Activated CD8-positive, alpha-beta memory T cell treated with anti-CD3 and anti-CD28 coated beads, Interleukin-2, amount 10 ng/mL, durations not matched to agents 7 days and 5 days (primary cell): ENCODE measurements at regions not wholly inside any gene's neighbourhood (a gene's known extent, or its start where the extent isn't known, plus 50 kb on each side); places are given as distances from the start of the nearest gene placed in this dataset.

Source experiments
- ATAC-seq: fragments of 150-1000 bp; cut with Tn5 transposase; one replicate; pipeline ENCODE4 v1.10.0; 2021; ENCODE audit warnings: moderate library complexity
- CTCF ChIA-PET: fragments of 350-600 bp; sonication (Branson Sonifier 250); formaldehyde crosslinking; loops from one replicate; lab custom pipeline; 2021; ENCODE audit warnings: antibody characterized with exemption; lab: Charles Lee
- DNase-seq: peaks from one replicate; pipeline ENCODE4 v3.0.0-alpha.2; 2020
- H3K27ac Mint-ChIP-seq: one replicate; pipeline ENCODE4 v1.8.0; 2021; ENCODE audit warnings: mild to moderate bottlenecking, mixed read lengths
- H3K27me3 Mint-ChIP-seq: one replicate; pipeline ENCODE4 v1.8.0; 2021; ENCODE audit warnings: mixed read lengths
- H3K36me3 Mint-ChIP-seq: one replicate; pipeline ENCODE4 v1.8.0; 2021; ENCODE audit warnings: mild to moderate bottlenecking, mixed read lengths
- H3K4me1 Mint-ChIP-seq: one replicate; pipeline ENCODE4 v1.8.0; 2021; ENCODE audit warnings: mixed read lengths
- H3K4me3 Mint-ChIP-seq: one replicate; pipeline ENCODE4 v1.8.0; 2021; ENCODE audit warnings: mild to moderate bottlenecking, moderate library complexity, mixed read lengths
- H3K9me3 Mint-ChIP-seq: one replicate; pipeline ENCODE4 v1.8.0; 2022; ENCODE audit warnings: low read depth, mixed read lengths

DNA sequence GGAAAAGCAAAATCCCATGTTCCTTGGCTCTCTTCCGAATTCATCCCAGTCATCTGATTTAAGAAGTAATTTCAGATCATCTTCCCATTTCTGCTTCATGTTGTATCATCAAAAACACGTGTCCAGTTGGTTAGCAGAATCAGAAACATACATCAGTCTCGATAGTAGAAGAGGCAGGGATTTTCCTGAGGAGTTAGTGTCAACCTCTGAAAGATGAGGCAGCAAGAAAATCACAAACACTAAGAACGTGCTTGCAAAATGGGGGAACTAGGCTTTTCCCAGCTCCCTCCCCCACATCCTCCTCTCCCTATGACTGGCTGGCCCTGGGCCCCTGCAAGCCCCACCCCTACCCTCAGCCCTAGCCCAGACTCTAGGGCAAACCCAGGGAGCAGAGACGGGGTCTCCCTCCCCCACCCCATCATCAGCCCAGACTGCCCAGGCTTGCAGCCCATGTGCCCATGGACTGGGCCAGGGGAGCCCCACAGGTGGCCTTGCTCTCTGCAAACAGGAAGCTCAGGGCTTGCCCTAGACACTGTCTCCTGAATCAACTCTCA is 161.0 kb upstream of the ID2 start:
- DNase-seq, result no peak
- Mint-ChIP-seq H3K27me3 (no peaks in the 10 kb centered on the region), H3K4me3 (no peak overlapping the region)

DNA sequence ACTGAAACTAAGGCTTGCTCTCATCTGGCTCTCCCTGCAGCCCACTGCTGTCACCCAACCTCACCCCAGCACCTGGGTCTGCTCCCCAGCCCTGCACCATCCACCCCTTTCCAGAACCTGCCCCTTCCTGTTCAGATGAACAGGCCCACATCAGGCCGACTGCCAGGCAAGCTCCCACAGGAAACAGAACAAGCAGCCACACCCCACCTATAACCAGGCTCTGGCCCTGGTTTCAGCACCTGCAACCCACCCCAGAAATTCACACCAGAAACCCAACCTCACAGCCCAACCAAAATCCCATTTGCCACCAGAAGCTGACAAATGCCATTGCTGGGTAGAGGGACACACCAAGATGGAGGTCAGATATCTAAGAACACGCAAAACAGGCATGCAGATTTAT is 159.2 kb upstream of the ID2 start:
- H3K27ac Mint-ChIP-seq, result peak overlapping the region; percentile 93

More for the DNA sequence above, 161.0 kb upstream of the ID2 start:
- Mint-ChIP-seq H3K4me1 (peaks cover 82% of the 10 kb centered on the region), H3K27ac (peak overlapping the region; percentile 93), H3K36me3 (peaks cover 17% of the 10 kb centered on the region), H3K9me3 (no peaks in the 10 kb centered on the region)
- CTCF ChIA-PET, result interaction anchor here (2.0 to 12.6 kb wide), 3 partner anchors 11 to 45 kb away, joined by 6 to 117 read pairs (median 8); no protein-coding TSS in a partner anchor
- peak; percentile 21 for ATAC-seq

DNA sequence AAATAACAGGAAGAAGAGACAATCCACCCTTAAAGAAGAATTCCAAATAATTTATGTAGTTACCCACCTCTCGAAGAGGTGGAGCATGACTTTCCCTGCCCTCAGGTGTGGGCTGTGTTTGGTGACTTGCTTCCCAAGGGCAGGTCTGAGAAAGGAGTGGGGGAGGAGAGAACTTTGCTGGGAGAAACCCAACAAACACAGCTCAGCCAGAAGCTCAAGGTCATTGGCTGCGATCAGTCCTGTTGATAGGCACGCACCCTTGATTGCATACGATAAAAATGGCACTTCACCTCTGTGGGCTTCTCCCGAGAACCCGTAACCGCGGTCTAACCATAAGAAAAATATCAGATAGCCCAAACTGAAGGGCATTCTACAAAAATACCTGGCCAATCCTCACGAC is 157.5 kb upstream of the ID2 start:
- CTCF ChIA-PET, result interaction anchor here (1.1 to 12.6 kb wide), 3 partner anchors 10 to 16 kb away, joined by 3 to 117 read pairs (median 6); no protein-coding TSS in a partner anchor
- Mint-ChIP-seq H3K27me3 (no peaks in the 10 kb centered on the region), H3K4me3 (no peak overlapping the region), H3K9me3 (no peaks in the 10 kb centered on the region), H3K36me3 (peaks cover 17% of the 10 kb centered on the region), H3K4me1 (peaks cover 62% of the 10 kb centered on the region), H3K27ac (peak overlapping the region; percentile 45)
- DNase-seq, result no peak
- no peak for ATAC-seq

More for the DNA sequence above, 159.2 kb upstream of the ID2 start:
- ATAC-seq, result peak; percentile 64
- Mint-ChIP-seq H3K9me3 (no peaks in the 10 kb centered on the region), H3K4me1 (peaks cover 75% of the 10 kb centered on the region), H3K36me3 (peaks cover 17% of the 10 kb centered on the region), H3K27me3 (no peaks in the 10 kb centered on the region), H3K4me3 (no peak overlapping the region)
- peak; percentile 67 for DNase-seq
- CTCF ChIA-PET, result interaction anchor here (1.1 to 12.6 kb wide), 6 partner anchors 11 to 777 kb away, joined by 3 to 117 read pairs (median 5); no protein-coding TSS in a partner anchor

DNA sequence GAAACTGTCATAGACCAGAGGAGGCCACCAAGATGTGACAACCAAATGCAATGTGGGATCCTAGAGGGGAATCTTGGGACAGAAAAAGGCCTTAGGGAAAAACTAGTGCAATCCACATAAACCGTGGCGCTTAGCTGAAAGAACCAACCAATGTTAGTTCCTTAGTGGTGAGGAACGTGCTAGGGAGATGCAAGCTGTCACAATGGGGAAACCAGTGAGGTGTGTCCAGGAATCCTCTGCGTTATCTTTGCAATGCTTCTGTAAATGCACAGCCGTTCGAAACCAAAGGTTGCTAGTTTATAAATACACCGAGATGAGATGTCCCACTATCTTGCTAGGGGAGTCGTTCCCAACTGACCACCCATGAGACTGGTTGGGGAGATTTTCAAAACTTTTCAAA is 157.0 kb upstream of the ID2 start:
- Mint-ChIP-seq H3K36me3 (peaks cover 18% of the 10 kb centered on the region), H3K9me3 (no peaks in the 10 kb centered on the region), H3K27ac (peak overlapping the region; percentile 45), H3K27me3 (no peaks in the 10 kb centered on the region), H3K4me1 (peaks cover 58% of the 10 kb centered on the region), H3K4me3 (no peak overlapping the region)
- DNase-seq, result no peak
- ATAC-seq, result no peak
- CTCF ChIA-PET, result interaction anchor here (1.1 to 12.6 kb wide), 4 partner anchors 9 to 188 kb away, joined by 3 to 117 read pairs (median 4); no protein-coding TSS in a partner anchor

DNA sequence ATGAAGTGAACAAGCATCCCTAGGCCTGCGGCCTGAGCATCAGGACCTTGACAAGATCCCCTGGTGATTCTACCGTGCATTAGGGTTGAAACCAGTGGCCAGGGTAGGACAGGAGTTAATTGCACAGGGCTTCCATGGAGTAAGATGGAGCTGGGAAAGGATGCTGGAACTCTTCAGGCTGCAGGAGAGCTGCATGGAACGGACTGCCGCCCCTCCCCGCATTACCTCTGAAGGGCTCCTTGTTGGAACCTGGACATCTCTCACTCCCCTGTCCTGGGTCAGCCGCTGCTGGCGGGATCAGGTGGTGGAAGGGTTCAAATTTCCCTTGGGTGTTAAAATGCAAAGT is 156.6 kb upstream of the ID2 start:
- no peak overlapping the region for H3K4me3 Mint-ChIP-seq
- peaks cover 54% of the 10 kb centered on the region for H3K4me1 Mint-ChIP-seq
- no peaks in the 10 kb centered on the region for H3K9me3 Mint-ChIP-seq
- ATAC-seq (no peak), DNase-seq (no peak)
- no peaks in the 10 kb centered on the region for H3K27me3 Mint-ChIP-seq
- CTCF ChIA-PET, result interaction anchor here (1.1 to 12.6 kb wide), 3 partner anchors 11 to 189 kb away, joined by 3 to 117 read pairs (median 3); no protein-coding TSS in a partner anchor
- H3K36me3 Mint-ChIP-seq, result peaks cover 19% of the 10 kb centered on the region
- no peak overlapping the region for H3K27ac Mint-ChIP-seq

DNA sequence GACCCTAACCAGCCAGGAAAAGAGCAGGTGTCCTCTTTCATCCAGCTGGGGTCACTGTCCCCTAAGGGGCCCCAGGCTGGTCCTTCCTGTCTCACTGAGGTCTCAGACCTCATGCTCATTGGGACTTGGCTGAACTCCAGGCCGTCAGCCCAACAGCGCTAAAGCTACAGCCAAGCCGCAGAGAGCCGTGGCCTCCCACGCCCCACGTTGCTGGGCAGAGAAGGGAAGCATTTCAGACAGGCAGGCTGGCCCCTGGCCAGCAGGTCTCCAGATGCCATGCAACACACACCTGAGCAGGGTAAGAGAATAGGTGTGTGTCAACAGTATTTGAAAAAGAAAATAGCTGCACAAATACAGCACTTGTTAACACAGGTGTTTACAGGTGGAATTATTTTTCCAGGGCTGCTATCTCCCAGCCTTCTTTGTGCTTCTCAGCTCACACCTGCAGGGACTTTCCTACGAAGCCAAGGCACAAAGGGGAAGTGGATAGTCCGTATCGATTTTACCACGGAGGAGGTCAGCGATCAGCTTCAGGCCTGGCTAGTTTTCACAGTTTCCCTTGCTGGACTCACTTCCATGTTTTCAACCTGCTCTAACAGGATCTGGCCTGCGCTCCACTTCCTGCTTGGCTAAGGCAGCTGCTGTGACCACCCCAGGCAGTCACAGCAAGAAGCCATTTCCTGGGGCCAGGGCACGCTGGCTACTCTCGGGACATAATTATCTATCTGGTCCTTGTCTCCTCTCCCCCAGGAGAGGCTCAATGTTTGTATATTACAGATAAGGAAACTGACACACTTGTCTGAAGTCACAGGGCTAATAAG is 156.1 kb upstream of the ID2 start:
- no peaks in the 10 kb centered on the region for H3K9me3 Mint-ChIP-seq
- DNase-seq, result no peak
- no peak overlapping the region for H3K27ac Mint-ChIP-seq
- H3K4me3 Mint-ChIP-seq, result no peak overlapping the region
- no peak for ATAC-seq
- peaks cover 48% of the 10 kb centered on the region for H3K4me1 Mint-ChIP-seq
- peaks cover 15% of the 10 kb centered on the region for H3K36me3 Mint-ChIP-seq
- H3K27me3 Mint-ChIP-seq, result no peaks in the 10 kb centered on the region
- CTCF ChIA-PET, result interaction anchor here (0.8 to 12.6 kb wide), 3 partner anchors 15 to 189 kb away, joined by 3 to 117 read pairs (median 3); no protein-coding TSS in a partner anchor

DNA sequence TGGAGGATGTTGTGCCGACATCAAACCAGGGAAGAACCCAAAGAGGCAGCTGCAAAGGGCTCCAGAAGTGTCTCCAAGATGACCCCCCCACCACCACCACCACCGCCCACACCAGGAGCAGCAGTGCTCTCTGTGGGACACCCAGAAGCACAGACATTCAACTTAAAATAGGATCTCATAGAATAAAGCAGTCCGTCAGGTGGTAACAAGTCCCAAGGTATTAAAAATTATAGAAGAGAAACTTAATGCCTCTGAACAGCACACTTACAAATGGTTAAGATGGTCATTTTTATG is 155.5 kb upstream of the ID2 start:
- DNase-seq (no peak), ATAC-seq (no peak)
- Mint-ChIP-seq H3K27ac (no peak overlapping the region), H3K36me3 (peaks cover 19% of the 10 kb centered on the region), H3K27me3 (no peaks in the 10 kb centered on the region), H3K9me3 (peaks cover 4% of the 10 kb centered on the region), H3K4me3 (no peak overlapping the region), H3K4me1 (peaks cover 42% of the 10 kb centered on the region)
- CTCF ChIA-PET, result interaction anchor here (0.8 to 12.6 kb wide), 2 partner anchors 14 to 154 kb away, joined by 3 to 117 read pairs; no protein-coding TSS in a partner anchor

DNA sequence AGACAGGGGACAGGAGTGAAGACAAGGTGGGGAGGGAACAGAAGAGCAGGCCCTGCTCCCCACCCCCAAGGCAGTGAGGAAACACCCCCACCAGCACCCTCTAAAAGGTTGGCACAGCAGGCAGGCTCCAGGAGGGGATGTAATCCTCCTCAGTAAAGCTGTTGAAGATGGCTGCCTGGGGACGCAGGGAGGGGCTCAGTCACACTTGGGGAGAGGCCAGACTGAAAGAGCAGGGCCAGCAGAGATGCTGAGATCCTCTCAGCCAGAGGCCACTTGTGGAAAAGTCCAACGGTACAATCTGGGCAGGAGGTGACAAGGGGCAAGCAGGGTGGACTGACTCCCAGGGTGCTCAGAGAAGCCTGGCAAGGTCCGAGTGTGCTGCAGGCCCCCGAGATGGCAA is 154.8 kb upstream of the ID2 start:
- DNase-seq, result no peak
- CTCF ChIA-PET, result interaction anchor here (12.6 kb wide), 1 partner anchor 13 kb away, joined by 117 read pairs; no protein-coding TSS in a partner anchor
- Mint-ChIP-seq H3K4me3 (no peak overlapping the region), H3K9me3 (peaks cover 4% of the 10 kb centered on the region), H3K27me3 (no peaks in the 10 kb centered on the region), H3K36me3 (peaks cover 26% of the 10 kb centered on the region), H3K4me1 (peaks cover 36% of the 10 kb centered on the region), H3K27ac (peak overlapping the region; percentile 10)
- ATAC-seq, result no peak

DNA sequence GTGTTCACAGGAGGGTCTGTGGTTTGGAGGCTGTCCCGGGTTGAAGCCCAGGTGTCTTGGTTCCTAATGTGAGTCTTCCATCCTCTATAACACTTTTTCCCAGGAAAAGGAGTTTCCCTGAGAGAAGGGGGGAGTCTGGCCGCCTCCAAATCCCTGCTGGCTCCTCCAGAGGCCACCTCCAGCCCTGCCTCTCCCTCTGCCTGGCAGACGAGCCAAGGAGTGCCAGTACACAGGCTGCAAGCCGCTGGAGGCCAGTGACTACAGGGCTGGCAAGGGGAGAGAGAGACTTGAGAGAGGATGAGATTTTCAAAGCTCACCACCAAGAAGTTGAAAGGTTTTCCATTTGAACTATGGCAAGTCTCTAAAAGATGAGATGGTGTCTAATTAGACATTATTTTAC is 154.2 kb upstream of the ID2 start:
- Mint-ChIP-seq H3K9me3 (peaks cover 7% of the 10 kb centered on the region), H3K27ac (no peak overlapping the region), H3K4me1 (peaks cover 29% of the 10 kb centered on the region), H3K4me3 (no peak overlapping the region), H3K27me3 (no peaks in the 10 kb centered on the region), H3K36me3 (peaks cover 26% of the 10 kb centered on the region)
- ATAC-seq, result no peak
- DNase-seq, result no peak
- CTCF ChIA-PET, result interaction anchor here (12.6 kb wide), 1 partner anchor 13 kb away, joined by 117 read pairs; no protein-coding TSS in a partner anchor

DNA sequence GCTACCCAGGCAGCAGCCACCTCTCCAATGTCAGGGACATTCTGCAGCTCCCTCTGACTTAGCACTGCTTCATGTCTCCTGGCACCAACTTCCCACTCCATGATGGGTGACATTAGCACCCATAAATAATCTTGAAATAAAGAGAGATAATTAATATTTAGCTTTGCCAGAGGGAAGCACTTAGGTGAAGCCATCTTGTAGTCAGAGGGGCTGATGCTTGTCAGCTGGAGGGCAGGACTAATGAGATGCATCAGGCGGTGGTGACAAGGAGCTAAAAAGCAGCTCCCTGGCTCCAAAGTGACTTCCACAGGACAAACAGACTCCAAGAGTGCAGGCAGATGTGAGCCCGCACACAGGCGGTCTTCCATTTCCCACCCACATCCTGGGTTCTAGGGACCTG is 153.0 kb upstream of the ID2 start:
- H3K36me3 Mint-ChIP-seq, result peaks cover 24% of the 10 kb centered on the region
- CTCF ChIA-PET, result interaction anchor here (12.6 kb wide), 1 partner anchor 12 kb away, joined by 117 read pairs; no protein-coding TSS in a partner anchor
- peaks cover 17% of the 10 kb centered on the region for H3K4me1 Mint-ChIP-seq
- DNase-seq (no peak), ATAC-seq (no peak)
- H3K27ac Mint-ChIP-seq, result no peak overlapping the region
- peaks cover 7% of the 10 kb centered on the region for H3K9me3 Mint-ChIP-seq
- no peak overlapping the region for H3K4me3 Mint-ChIP-seq
- H3K27me3 Mint-ChIP-seq, result no peaks in the 10 kb centered on the region

DNA sequence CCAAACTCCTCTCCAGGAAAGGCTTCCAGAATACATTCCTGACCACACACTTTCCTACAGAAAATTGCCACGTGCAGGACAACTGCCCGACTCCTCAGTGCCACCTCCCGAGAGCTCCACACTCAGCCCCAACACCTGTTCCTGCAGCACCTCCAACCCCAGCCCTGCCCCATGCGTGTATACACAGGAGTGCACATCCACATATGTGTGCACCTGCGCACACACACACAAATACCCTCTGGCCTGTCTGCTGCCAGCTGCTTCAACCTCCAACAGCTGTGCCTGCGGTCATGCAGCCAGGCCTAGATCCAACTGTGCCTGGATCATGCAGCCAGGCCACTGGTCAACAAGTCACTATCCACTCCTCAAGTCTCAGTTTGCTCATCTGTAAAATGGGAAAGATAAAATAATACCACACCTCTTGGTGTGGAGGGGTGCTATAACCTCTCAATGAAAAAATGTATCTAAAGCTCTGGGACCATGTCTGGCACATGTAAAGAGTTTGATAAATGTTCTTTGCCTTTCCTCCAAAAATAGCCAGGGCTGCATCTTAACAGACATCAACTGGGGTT is 152.1 kb upstream of the ID2 start:
- H3K4me3 Mint-ChIP-seq, result no peak overlapping the region
- no peaks in the 10 kb centered on the region for H3K27me3 Mint-ChIP-seq
- DNase-seq (no peak), ATAC-seq (no peak)
- H3K4me1 Mint-ChIP-seq, result peaks cover 12% of the 10 kb centered on the region
- peaks cover 22% of the 10 kb centered on the region for H3K36me3 Mint-ChIP-seq
- no peak overlapping the region for H3K27ac Mint-ChIP-seq
- peaks cover 7% of the 10 kb centered on the region for H3K9me3 Mint-ChIP-seq
- CTCF ChIA-PET, result interaction anchor here (12.6 kb wide), 1 partner anchor 11 kb away, joined by 117 read pairs; no protein-coding TSS in a partner anchor

DNA sequence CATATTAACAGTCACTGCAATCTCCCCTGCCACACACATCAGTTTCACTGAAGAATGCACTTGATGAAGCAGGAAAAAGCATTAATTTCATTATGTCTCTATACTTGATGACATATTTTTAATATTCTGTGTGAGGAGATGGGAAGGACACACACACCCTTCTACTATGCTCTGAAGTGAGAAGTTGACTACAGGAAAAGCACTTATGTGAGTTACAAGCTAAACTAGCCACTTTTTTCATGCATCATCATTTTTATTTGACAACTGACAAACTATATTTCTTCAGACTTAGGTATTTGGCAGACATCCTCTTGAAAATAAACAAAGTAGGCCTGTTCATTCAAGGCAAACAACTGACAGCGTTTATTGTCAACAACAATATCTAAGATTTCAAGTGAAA is 150.4 kb upstream of the ID2 start:
- DNase-seq (no peak), ATAC-seq (no peak)
- Mint-ChIP-seq H3K27ac (no peak overlapping the region), H3K9me3 (peaks cover 7% of the 10 kb centered on the region), H3K27me3 (no peaks in the 10 kb centered on the region), H3K36me3 (peaks cover 22% of the 10 kb centered on the region), H3K4me3 (no peak overlapping the region), H3K4me1 (peaks cover 10% of the 10 kb centered on the region)
- CTCF ChIA-PET, result interaction anchor here (1.3 kb wide), 1 partner anchor 11 kb away, joined by 6 read pairs; no protein-coding TSS in a partner anchor

DNA sequence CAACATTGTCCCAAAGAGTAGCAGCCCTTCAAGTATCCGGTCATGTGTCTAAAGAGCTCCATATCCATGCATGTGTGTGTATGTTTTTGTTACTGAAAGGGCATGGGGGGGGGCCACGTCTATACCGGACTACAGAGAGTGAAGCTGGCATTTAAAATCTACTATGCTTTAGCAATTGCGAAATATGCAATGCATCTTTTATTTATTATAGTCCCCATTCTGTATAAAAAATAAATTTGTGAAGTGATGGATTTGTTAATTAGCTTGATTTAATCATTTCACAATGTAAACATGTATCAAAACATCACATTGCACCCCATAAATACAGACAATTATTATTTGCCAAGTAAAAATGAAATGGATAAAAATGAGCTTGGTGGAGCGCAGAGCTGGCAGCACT is 149.4 kb upstream of the ID2 start:
- CTCF ChIA-PET, result interaction anchor here (1.0 to 1.3 kb wide), 2 partner anchors 12 to 13 kb away, joined by 3 to 6 read pairs; no protein-coding TSS in a partner anchor
- H3K4me3 Mint-ChIP-seq, result no peak overlapping the region
- peaks cover 22% of the 10 kb centered on the region for H3K36me3 Mint-ChIP-seq
- DNase-seq, result no peak
- ATAC-seq, result no peak
- peaks cover 15% of the 10 kb centered on the region for H3K4me1 Mint-ChIP-seq
- H3K27me3 Mint-ChIP-seq, result no peaks in the 10 kb centered on the region
- no peak overlapping the region for H3K27ac Mint-ChIP-seq
- H3K9me3 Mint-ChIP-seq, result peaks cover 7% of the 10 kb centered on the region
